GM13976 (cell line): ENCODE measurements at regions not wholly inside any gene's neighbourhood (a gene's known extent, or its start where the extent isn't known, plus 50 kb on each side); places are given as distances from the start of the nearest gene placed in this dataset.

Experiments used
- DNase-seq: peaks from one replicate; pipeline ENCODE4 v3.0.0; 2012; ENCODE audit warnings: low spot score
- in situ Hi-C: fragments of 300-500 bp; cut with MboI; formaldehyde crosslinking; loops from one replicate; pipeline ENCODE4 v1.12.0; 2022; ENCODE audit warnings: low sequenced_read_pairs, mixed read lengths, inconsistent platforms; ENCODE audit not compliant: unreplicated experiment
- TF ChIP-seq, protein P1 (sequence below): IDR thresholded peaks from 2 replicates; pipeline ENCODE4 v1.5.1; 2012; ENCODE audit warnings: borderline replicate concordance, mild to moderate bottlenecking; ENCODE audit not compliant: insufficient read depth; ENCODE audit errors: extremely low read depth, missing control alignments, control extremely low read depth

DNA sequence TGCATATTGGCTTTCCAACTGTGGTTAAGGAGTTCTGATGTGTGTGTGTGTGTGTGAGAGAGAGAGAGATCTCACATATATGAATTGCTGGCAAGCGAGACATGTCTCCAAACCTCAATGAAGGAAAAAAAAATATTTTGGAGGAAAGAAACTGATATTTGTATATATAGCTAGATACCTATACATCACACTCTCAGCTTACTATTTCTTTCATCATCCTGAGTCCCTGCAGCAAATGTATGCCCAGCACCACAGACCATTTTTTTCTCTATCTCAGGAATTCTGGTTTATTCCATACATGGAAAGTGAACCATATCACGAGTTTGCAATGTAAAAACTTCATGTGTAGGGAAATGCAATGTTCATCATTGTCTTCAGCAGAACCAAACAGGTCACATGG, 68.9 kb downstream of the MTERF1 start:
- TF ChIP-seq, protein P1, sequence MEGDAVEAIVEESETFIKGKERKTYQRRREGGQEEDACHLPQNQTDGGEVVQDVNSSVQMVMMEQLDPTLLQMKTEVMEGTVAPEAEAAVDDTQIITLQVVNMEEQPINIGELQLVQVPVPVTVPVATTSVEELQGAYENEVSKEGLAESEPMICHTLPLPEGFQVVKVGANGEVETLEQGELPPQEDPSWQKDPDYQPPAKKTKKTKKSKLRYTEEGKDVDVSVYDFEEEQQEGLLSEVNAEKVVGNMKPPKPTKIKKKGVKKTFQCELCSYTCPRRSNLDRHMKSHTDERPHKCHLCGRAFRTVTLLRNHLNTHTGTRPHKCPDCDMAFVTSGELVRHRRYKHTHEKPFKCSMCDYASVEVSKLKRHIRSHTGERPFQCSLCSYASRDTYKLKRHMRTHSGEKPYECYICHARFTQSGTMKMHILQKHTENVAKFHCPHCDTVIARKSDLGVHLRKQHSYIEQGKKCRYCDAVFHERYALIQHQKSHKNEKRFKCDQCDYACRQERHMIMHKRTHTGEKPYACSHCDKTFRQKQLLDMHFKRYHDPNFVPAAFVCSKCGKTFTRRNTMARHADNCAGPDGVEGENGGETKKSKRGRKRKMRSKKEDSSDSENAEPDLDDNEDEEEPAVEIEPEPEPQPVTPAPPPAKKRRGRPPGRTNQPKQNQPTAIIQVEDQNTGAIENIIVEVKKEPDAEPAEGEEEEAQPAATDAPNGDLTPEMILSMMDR = no peak
- no peak for DNase-seq
- in situ Hi-C loops = no loop called here

DNA sequence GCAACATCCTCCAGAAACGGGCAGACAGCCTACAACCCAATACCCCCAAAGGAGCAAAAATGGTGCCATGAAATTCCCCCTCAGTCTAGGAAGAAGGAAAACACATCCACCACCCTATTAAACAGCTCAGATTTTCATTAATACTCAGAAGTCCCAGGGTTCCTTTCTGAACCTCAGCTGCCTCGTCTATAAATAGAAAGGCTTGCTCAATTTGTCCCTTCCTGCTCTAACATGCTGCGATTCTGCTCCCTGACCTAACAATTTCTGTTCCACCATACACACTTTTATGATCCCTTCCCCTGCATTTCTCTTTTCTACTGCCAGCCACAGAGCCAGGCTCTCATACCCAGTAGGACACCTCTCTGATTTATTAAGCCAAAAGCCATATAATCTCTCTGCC, 68.1 kb downstream of the MTERF1 start:
- TF ChIP-seq, protein P1 = no peak
- no peak for DNase-seq
- in situ Hi-C loops = no loop called here

DNA sequence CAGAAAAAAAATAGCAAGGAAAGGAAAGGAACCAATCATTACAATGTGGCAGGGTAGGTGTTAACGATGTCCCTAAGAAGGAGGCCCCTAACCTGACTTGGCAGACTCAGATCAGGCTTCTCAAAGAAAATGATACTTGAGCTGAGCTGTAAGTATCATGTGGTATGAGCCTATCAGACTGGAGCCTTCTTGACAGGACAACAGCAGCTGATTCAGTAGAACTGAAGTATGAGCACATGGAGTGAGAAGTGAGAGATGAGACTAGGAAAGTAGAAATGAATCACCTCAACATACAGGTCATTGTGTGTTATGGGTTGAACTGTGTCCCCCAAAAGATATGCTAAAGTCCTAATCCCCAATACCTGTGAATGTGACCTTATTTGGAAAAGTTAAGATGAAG, 66.3 kb downstream of the MTERF1 start:
- DNase-seq = no peak
- in situ Hi-C loops = no loop called here
- TF ChIP-seq, protein P1 = no peak
